Esophagus squamous epithelium (tissue), 4 donors: ENCODE measurements at regions not wholly inside any gene's neighbourhood (a gene's known extent, or its start where the extent isn't known, plus 50 kb on each side); places are given as distances from the start of the nearest gene placed in this dataset.

Experiments
- POLR2A ChIP-seq, 4 donors: fragments of 450-650 bp; IDR thresholded peaks; one replicate each; pipeline ENCODE4 v1.6.1; 2017; ENCODE audit warnings: antibody characterized with exemption in 4 of 4, mild to moderate bottlenecking in 4 of 4, moderate library complexity in 3 of 4
- TF ChIP-seq, protein P1 (sequence below), 6 experiments: fragments of 450-650 bp in 4 of 6; fragments of 200-600 bp in 2 of 6; sonication (generic) in 2 of 6; IDR thresholded peaks; one replicate each; pipeline ENCODE4 v1.5.1; 2016 to 2019; ENCODE audit warnings: antibody characterized with exemption in 6 of 6, mild to moderate bottlenecking in 4 of 6, moderate library complexity in 4 of 6

DNA sequence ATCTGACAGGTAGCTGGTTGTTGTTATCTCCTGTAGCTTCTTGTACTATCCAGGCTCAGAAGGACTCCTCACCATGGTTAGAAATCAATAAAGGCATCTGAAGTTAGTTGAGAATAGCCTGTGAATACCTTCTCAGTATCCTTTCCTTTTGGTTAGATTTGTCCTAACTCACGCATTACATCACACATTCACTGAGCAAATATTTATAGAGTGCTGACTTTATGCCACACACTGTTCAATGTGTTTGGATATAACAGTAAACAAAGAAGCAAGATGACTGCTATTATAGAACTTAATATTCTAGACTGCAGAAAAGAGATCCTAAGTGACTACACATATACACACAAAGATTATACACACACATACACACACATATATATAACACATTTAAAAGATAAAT, 889.9 kb upstream of the CHAC2 start:
- TF ChIP-seq, protein P1, sequence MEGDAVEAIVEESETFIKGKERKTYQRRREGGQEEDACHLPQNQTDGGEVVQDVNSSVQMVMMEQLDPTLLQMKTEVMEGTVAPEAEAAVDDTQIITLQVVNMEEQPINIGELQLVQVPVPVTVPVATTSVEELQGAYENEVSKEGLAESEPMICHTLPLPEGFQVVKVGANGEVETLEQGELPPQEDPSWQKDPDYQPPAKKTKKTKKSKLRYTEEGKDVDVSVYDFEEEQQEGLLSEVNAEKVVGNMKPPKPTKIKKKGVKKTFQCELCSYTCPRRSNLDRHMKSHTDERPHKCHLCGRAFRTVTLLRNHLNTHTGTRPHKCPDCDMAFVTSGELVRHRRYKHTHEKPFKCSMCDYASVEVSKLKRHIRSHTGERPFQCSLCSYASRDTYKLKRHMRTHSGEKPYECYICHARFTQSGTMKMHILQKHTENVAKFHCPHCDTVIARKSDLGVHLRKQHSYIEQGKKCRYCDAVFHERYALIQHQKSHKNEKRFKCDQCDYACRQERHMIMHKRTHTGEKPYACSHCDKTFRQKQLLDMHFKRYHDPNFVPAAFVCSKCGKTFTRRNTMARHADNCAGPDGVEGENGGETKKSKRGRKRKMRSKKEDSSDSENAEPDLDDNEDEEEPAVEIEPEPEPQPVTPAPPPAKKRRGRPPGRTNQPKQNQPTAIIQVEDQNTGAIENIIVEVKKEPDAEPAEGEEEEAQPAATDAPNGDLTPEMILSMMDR (IDR thresholded peaks at IDR 0.05): no peak
- no peak for TF ChIP-seq POLR2A (IDR thresholded peaks at IDR 0.05)
